LoVo (cell line): ENCODE measurements at regions not wholly inside any gene's neighbourhood (a gene's known extent, or its start where the extent isn't known, plus 50 kb on each side); places are given as distances from the start of the nearest gene placed in this dataset.
"Not testable (repeated sequence)": the region's sequence is repeated elsewhere in the genome, so short reads cannot be mapped to it uniquely, and the experiment has no call there.

Source experiments
- DNase-seq: peaks from one replicate; pipeline ENCODE4 v3.0.0-alpha.2; 2016; ENCODE audit warnings: low spot score

DNA sequence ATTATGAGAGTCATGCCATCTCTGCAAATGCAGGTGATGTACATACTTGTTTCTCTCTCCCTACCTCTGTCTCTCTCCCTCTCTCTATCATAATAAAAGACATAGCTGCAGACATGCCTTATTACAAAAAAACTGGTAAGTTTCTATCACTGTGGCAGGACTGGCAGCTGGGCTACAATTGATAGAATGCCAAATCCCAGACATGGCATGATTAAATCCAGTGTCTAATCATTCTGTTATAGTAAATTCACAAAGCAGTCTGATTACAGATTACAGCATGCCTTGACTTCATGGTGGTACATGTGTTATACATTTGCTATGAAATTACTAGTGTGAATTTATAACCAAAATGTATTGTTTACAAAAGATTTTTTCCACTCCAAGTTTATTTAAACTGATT, 854.7 kb downstream of the TMTC2 start:
- no peak for DNase-seq

- DNase-seq: no peak
Observed at GRCh38 chr12:83538361-83538965, 851.8 kb downstream of the TMTC2 start.

DNA sequence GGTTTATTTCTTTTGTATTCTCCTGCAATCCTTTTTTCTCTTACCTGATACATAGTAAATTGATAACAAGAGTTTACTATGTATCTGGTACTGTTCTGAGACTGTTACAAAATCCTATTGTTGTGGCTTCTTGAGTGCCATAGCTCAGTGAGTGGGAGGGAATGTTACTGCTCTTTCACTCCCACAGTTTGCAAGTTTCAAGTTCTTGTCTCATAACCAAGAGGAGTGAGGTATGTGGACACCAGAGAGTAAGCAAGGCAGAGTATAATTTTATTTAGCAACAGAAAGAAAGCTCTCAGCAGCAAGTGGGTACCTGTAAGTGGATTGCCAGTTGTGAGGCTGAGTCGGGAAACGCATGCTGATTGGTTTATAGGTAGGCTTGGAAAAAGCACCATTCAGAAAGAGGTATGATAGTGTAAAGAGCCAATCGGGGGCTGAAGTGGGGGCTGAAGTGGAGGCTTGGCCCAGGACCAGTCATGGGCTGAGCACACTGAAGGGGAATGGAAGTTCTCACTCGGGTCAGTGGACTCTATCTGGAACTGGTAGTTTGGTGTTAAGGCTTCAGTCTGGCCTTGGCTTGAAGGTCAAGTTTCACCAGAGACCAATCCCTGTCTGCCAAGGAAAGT, 850.8 kb downstream of the TMTC2 start:
- DNase-seq: no peak

DNA sequence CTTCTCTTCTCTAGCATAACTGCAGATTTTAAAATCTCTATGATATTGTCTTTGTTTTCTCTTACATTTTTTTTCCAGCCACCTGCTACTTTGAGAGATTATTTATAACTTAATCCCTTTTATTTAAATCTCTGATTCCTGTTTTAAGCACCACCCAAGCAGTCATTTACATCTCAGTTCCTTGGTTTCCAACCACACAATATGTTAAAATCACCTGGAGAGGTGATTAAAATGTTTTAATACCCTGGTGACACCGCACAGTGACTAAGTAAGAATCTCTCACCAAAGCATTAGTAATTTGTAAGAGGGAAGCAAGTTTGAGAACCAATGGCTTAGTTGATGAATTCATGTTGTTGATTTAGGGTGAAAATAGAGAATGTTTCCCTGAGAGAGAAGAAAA, 849.8 kb downstream of the TMTC2 start:
- no peak for DNase-seq

DNA sequence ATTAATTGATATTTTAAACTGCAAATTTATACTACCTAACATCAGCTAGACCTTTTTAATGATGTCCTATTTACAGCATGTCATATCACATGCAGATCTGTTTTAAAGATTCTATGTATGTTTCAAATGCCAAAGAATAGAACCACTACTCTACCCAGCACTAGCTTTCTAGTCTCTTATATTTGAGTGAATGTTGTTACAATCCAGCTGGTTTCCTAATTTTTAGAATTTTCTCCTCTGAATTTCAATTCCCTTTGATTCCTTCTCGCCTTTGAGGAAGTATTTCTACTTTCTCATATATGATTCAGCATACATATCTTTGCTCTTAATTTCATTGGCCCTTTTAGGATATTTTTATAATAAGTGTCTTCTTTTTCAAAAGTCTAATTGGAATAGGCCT, 841.9 kb downstream of the TMTC2 start:
- no peak for DNase-seq

- no peak for DNase-seq
Observed at GRCh38 chr12:83527810-83528209, 841.1 kb downstream of the TMTC2 start.

DNA sequence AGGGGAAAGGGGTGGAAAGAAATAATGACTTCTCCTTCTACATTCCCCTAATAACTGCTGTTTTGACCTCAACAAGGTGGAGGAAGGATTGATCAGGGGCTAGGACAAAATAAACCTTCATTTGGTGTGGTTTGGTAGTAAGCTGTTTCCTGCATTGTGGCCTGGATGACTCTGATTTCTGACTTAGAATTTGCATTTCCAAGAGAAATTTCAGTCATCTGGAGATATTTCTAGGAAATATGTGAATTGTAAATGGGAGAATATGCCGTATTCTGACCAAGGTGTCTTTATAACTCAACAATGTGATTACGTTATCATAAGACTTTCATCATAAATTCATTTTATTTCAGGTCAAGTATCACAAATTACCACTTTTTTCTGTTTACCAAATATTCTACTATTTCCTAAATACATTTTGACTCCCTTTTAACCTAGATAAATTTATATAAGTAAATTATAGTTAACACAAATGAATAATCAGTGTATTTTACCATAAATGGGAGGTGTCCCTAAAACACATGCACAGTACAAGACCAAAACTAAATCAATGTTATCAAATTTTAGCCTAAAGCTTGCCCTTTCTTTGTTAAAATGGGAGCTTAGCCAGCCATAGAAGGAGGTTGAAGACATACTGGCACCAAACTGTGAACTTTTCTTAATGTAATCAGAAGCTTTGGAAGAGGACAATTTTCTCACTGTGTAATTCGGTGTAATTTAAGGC, 828.8 kb downstream of the TMTC2 start:
- DNase-seq: no peak

GRCh38 chr12:83514372-83514771, 827.7 kb downstream of the TMTC2 start:
- peak; percentile 66 for DNase-seq

- no peak for DNase-seq
Observed at GRCh38 chr12:83506841-83507240, 820.1 kb downstream of the TMTC2 start.

DNA sequence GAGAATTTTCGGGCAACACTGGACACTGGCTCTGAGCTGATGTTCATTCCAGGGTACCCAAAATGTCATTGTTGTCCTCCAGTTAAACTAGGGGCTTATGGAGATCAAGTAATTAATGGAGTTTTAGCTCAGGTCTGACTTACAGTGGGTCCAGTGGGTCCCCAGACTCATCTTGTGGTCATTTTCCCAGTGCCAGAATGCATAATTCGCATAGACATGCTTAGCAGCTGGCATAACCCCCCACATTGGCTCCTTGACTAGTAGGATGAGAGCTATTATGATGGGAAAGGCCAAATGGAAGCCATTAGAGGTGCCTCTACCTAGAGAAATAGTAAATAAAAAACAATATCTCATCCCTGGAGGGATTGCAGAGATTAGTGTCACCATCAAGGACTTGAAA, 818.9 kb downstream of the TMTC2 start:
- no peak for DNase-seq

DNA sequence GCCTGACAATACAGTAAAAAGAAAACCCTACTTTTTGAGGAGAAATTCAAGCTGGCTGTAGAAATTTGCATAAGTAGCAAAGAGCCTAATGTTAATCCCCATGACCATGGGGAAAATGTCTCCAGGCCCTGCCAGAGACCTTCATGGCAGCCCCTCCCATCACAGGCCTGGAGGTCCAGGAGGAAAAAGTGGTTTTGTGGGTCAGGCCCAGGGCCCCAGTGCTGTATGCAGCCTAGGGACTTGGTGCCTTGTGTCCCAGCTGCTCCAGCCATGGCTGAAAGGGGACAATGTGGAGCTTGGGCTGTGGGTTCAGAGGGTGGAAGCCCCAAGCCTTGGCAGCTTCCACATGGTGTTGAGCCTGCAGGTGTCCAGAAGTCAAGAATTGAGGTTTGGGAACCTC, 813.2 kb downstream of the TMTC2 start:
- not testable (repeated sequence) for DNase-seq

DNA sequence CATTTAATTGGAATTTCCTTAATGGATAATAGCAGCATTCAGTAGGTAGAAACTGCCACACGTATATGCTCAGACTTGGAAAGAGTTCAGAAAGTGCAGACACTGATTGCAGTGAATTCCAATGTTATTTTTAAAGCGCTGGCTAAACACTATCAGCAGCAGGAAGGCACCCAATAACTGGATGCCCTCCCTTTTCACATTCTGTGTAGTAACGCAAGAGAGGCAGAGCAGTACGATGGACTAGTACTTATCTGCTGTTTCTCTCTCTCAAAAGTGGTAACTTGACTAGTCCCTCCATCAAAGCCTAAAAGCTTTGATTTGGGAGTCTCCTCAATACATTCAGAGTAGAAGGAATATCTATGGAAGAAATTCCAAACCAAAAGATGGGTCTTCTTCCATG, 791.0 kb downstream of the TMTC2 start:
- DNase-seq: no peak

- no peak for DNase-seq
Observed at GRCh38 chr12:83476695-83477690, 790.3 kb downstream of the TMTC2 start.

DNA sequence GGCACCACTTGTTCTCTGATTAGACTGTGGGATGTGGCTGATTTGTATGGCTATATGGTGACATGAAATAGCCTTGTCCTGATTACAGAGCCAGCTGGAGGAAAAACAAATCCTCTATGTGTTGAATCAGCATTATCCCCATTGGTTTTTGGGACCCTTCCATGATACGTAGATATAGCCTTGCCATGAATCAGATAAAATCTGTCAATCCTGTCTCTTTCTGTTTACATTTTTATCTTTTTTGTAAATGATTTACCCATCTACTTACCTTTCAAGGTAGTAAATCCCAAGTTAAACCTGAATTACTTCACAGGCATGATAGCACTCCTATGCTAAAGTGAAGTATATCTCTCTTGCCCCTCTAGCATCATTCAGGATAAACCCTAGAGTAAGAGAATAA, 789.3 kb downstream of the TMTC2 start:
- DNase-seq: no peak

GRCh38 chr12:83474369-83474768, 787.7 kb downstream of the TMTC2 start:
- DNase-seq: no peak

- DNase-seq: no peak
Observed at GRCh38 chr12:83473408-83474095, 786.8 kb downstream of the TMTC2 start.

DNA sequence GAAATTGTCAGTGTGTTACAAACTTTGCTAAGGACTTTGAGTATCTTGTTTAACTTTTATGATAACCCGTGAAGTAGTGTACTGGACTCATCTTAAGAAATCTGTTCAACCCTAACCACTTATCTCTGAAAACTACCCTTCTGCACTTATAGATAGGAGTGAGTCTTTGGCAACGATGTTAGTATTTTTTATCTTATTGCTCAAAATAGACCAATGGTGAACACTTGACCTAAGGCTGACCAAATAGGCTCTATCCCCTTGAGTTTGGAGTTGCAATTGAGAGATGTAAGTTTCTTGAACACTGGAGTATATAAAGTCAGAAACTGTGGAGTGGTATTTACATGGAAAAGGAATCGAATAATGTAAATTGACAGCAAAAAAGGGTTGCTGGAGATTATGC, 786.1 kb downstream of the TMTC2 start:
- no peak for DNase-seq

- no peak for DNase-seq
Observed at GRCh38 chr12:83472350-83472749, 785.6 kb downstream of the TMTC2 start.

GRCh38 chr12:83471341-83471740, 784.6 kb downstream of the TMTC2 start:
- no peak for DNase-seq

- DNase-seq: no peak
Observed at GRCh38 chr12:83470749-83471148, 784.0 kb downstream of the TMTC2 start.

DNA sequence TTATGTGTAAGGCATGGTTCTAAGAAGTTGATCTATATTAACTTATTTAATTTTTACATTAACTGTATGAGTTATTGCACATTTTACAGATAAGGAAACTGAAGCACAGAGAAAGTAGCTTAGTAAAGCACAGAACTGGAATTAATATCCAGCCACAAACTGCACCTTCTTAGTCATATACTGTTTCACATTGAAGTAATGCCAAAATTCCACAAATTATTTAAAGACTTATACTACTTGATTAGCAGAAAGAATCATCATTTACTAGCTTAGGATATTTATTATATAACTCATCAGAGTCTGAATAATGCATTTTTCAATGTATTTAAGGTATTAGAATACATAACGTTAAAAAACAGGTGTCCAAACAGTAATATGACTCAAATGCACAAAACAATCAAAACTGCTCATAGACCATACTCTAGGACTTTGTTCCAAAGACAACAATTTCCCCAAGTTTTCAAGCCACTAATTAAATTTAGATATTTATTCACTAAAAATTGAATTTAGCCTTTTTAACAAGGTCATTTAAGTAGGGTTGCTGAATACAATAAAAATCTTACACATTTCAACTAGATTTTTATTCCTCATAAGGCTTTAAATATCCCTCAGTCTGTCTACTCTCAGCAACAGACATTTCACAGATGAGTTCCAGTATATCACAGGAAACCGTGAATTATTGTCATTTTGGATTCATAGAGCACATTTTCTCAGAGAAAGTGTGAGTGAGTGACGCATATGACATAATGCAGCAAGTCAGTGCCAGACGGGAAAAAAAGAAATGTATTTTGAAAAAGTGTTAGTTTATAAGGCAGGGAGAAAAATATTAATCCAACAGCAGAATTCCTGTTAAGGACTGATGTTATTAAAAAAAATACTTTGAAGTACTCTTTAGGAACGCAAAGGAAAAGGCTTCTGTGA, 782.5 kb downstream of the TMTC2 start:
- no peak for DNase-seq
